ENCODE measurements at regions not wholly inside any gene's neighbourhood (a gene's known extent, or its start where the extent isn't known, plus 50 kb on each side); places are given as distances from the start of the nearest gene placed in this dataset.

GRCh38 chr7:15783987-15784693 is 97.7 kb upstream of the MEOX2 start:
- Histone ChIP-seq H3K27ac (ENCODE audit: low read depth in 1 of 2, low read length in 2 of 2) (no peak overlapping the region), H3K4me1 (ENCODE audit: control insufficient read depth in 4 of 4, insufficient read depth in 4 of 4, low read length in 3 of 4) (no peaks in the 10 kb centered on the region), H3K9me3 (ENCODE audit: control insufficient read depth in 4 of 4, low read length in 3 of 4) (no peaks in the 10 kb centered on the region), H3K4me3 (ENCODE audit: low read depth in 1 of 3, low read length in 3 of 3) (no peak overlapping the region), H3K27me3 (ENCODE audit: control insufficient read depth in 4 of 4, insufficient read depth in 4 of 4, low read length in 3 of 4) (no peaks in the 10 kb centered on the region), H3K9ac (ENCODE audit: low read depth in 1 of 2, low read length in 2 of 2) (no peak overlapping the region), H3K36me3 (ENCODE audit: control insufficient read depth in 4 of 4, insufficient read depth in 3 of 4, low read depth in 1 of 4, low read length in 3 of 4) (no peaks in the 10 kb centered on the region)
- DNase-seq (ENCODE audit: low spot score) = no peak
- WGBS = 80% methylated on average over 1 of the region's 1 CpG
- TF ChIP-seq GABPA (IDR thresholded peaks at IDR 0.05 in 1 of 2, conservative IDR thresholded peaks at IDR 0.05 in 1 of 2) (no peak), FOXA1 (IDR thresholded peaks at IDR 0.05) (no peak), REST (IDR thresholded peaks at IDR 0.05) (no peak), YY1 (IDR thresholded peaks at IDR 0.05) (no peak), RXRA (IDR thresholded peaks at IDR 0.05) (no peak), SP1 (IDR thresholded peaks at IDR 0.05) (no peak), TAF1 (conservative IDR thresholded peaks at IDR 0.05) (no peak), ZBTB33 (IDR thresholded peaks at IDR 0.05) (no peak), FOXA2 (IDR thresholded peaks at IDR 0.05) (no peak), JUND (IDR thresholded peaks at IDR 0.05) (no peak), CTCF (IDR thresholded peaks at IDR 0.05; ENCODE audit: low read depth, low read length, missing input control) (no peak), NR2F2 (IDR thresholded peaks at IDR 0.05) (no peak), HNF4G (IDR thresholded peaks at IDR 0.05) (no peak), RAD21 (IDR thresholded peaks at IDR 0.05) (no peak), EGR1 (IDR thresholded peaks at IDR 0.05; ENCODE audit: low read depth in 2 of 2) (no peak), MAX (IDR thresholded peaks at IDR 0.05) (no peak), HNF4A (conservative IDR thresholded peaks at IDR 0.05) (no peak), ATF3 (IDR thresholded peaks at IDR 0.05) (no peak)

Data from liver (tissue), 8 donors.